K562 (cell line): ENCODE measurements at regions not wholly inside any gene's neighbourhood (a gene's known extent, or its start where the extent isn't known, plus 50 kb on each side); places are given as distances from the start of the nearest gene placed in this dataset.

ENCODE experiments used
- CTCF ChIP-seq, 3 experiments: IDR thresholded peaks in 2 of 3; conservative IDR thresholded peaks in 1 of 3; 2 replicates each; pipeline ENCODE4 v1.5.1; 2011 to 2012; ENCODE audit warnings: low read length in 3 of 3, mild to moderate bottlenecking in 3 of 3, control low read depth in 2 of 3, improper control_type of control experiment in 1 of 3, inconsistent platforms in 1 of 3, low read depth in 1 of 3, mixed read lengths in 1 of 3, moderate library complexity in 1 of 3; ENCODE audit not compliant: insufficient read depth in 2 of 3
- FOXP4 ChIP-seq: sonication (generic); formaldehyde crosslinking; IDR thresholded peaks from 2 replicates; pipeline ENCODE4 v1.8.0; 2022; ENCODE audit warnings: mild to moderate bottlenecking, missing genetic modification reagents, borderline replicate concordance
- PCBP2 ChIP-seq: fragments of 200-400 bp; formaldehyde crosslinking; IDR thresholded peaks from 2 replicates; pipeline ENCODE4 v1.6.1; 2018; ENCODE audit warnings: low read length, low read depth, mild to moderate bottlenecking, moderate library complexity; ENCODE audit not compliant: poor library complexity, severe bottlenecking
- PML ChIP-seq: IDR thresholded peaks from 2 replicates; pipeline ENCODE4 v1.6.1; 2012; ENCODE audit warnings: low read length, inconsistent platforms
- RBM14 ChIP-seq: fragments of 200-400 bp; formaldehyde crosslinking; IDR thresholded peaks from 2 replicates; pipeline ENCODE4 v1.6.1; 2018; ENCODE audit warnings: low read depth, mild to moderate bottlenecking, low read length, moderate library complexity, borderline replicate concordance; ENCODE audit not compliant: insufficient read depth
- STAT5A ChIP-seq: IDR thresholded peaks from 2 replicates; pipeline ENCODE4 v1.6.1; 2012; ENCODE audit warnings: low read length, inconsistent platforms, borderline replicate concordance
- TCF7L2 ChIP-seq: fragments of 150-350 bp; IDR thresholded peaks from 2 replicates; pipeline ENCODE4 v1.6.1; 2016; ENCODE audit warnings: low read depth, mild to moderate bottlenecking, low read length, moderate library complexity
- ZNF778 ChIP-seq: fragments of 450-650 bp; formaldehyde crosslinking; IDR thresholded peaks from 2 replicates; pipeline ENCODE4 v1.4.0; 2020; ENCODE audit warnings: mild to moderate bottlenecking, moderate library complexity

- TF ChIP-seq PML (no peak), FOXP4 (CRISPR knock-in tag) (no peak), PCBP2 (no peak), TCF7L2 (no peak), RBM14 (no peak), CTCF (IDR thresholded peaks at IDR 0.05 in 2 of 3, conservative IDR thresholded peaks at IDR 0.05 in 1 of 3; ENCODE audit: insufficient read depth in 2 of 3, low read depth in 1 of 3, low read length in 3 of 3) (no peak), ZNF778 (CRISPR knock-in tag) (no peak), STAT5A (no peak)
Observed at GRCh38 chr9:90737742-90738141, 63.9 kb upstream of the SYK start.
